ENCODE measurements at regions not wholly inside any gene's neighbourhood (a gene's known extent, or its start where the extent isn't known, plus 50 kb on each side); places are given as distances from the start of the nearest gene placed in this dataset.

- no peak for TF ChIP-seq CTCF (IDR thresholded peaks at IDR 0.05 in 2 of 3, conservative IDR thresholded peaks at IDR 0.05 in 1 of 3; ENCODE audit: control insufficient read depth in 2 of 3, extremely low read depth in 1 of 3, insufficient read depth in 1 of 3, low read depth in 3 of 3, low read length in 3 of 3)
- TF ChIP-seq RB1 (IDR thresholded peaks at IDR 0.05; ENCODE audit: borderline replicate concordance), result no peak
- no peak; the same call in 1 of the 2 replicates for TF ChIP-seq DPF2 (IDR thresholded peaks at IDR 0.05)
- TF ChIP-seq EGR1 (IDR thresholded peaks at IDR 0.05; ENCODE audit: borderline replicate concordance in 1 of 2, low read depth in 2 of 2, low read length in 2 of 2), result no peak
- TF ChIP-seq TCF12 (IDR thresholded peaks at IDR 0.05; ENCODE audit: low read depth, low read length), result no peak
- TF ChIP-seq GATAD2B (conservative IDR thresholded peaks at IDR 0.05; ENCODE audit: low read depth), result no peak
- no peak for TF ChIP-seq ATF3 (IDR thresholded peaks at IDR 0.05; ENCODE audit: borderline replicate concordance, extremely low read depth, low read depth, low read length)
- peak; percentile 51 for TF ChIP-seq JUNB (IDR thresholded peaks at IDR 0.05)
- no peak for TF ChIP-seq POLR2A (IDR thresholded peaks at IDR 0.05; ENCODE audit: low read depth, low read length)
These were observed 256.5 kb upstream of the ZNF608 start for GRCh38 chr5:125002727-125003598.

Data from GM12878 (cell line).